Liver (tissue), 8 donors: ENCODE measurements at regions not wholly inside any gene's neighbourhood (a gene's known extent, or its start where the extent isn't known, plus 50 kb on each side); places are given as distances from the start of the nearest gene placed in this dataset.
"Not testable (repeated sequence)": the region's sequence is repeated elsewhere in the genome, so short reads cannot be mapped to it uniquely, and the experiment has no call there.

Experiments used
- DNase-seq: peaks from one replicate; pipeline ENCODE4 v3.0.0-alpha.2; 2017; ENCODE audit warnings: low spot score
- H3K27ac ChIP-seq, 2 donors: one replicate each; pipeline ENCODE4 v1.7.0; 2013; ENCODE audit warnings: inconsistent platforms in 2 of 2, low read length in 2 of 2, control low read depth in 1 of 2, low read depth in 1 of 2, mild to moderate bottlenecking in 1 of 2
- H3K27me3 ChIP-seq, 4 donors: one replicate each; pipeline versions ENCODE4 v1.6.1 to v1.7.0; 2013; ENCODE audit warnings: low read length in 3 of 4, inconsistent platforms in 1 of 4, mild to moderate bottlenecking in 1 of 4, moderate library complexity in 1 of 4; ENCODE audit not compliant: control insufficient read depth in 4 of 4, insufficient read depth in 4 of 4
- H3K36me3 ChIP-seq, 4 donors: one replicate each; pipeline versions ENCODE4 v1.6.1 to v1.7.0; 2013; ENCODE audit warnings: low read length in 3 of 4, mild to moderate bottlenecking in 3 of 4, low read depth in 1 of 4, moderate library complexity in 1 of 4; ENCODE audit not compliant: control insufficient read depth in 4 of 4, insufficient read depth in 3 of 4
- H3K4me1 ChIP-seq, 4 donors: one replicate each; pipeline versions ENCODE4 v1.6.1 to v1.7.0; 2013; ENCODE audit warnings: low read length in 3 of 4, mild to moderate bottlenecking in 3 of 4, moderate library complexity in 1 of 4; ENCODE audit not compliant: control insufficient read depth in 4 of 4, insufficient read depth in 4 of 4
- H3K4me3 ChIP-seq, 3 donors: one replicate each; pipeline versions ENCODE4 v1.6.1 to v1.7.0; 2013; ENCODE audit warnings: low read length in 3 of 3, control low read depth in 1 of 3, low read depth in 1 of 3, mild to moderate bottlenecking in 1 of 3
- H3K9ac ChIP-seq, 2 donors: one replicate each; pipeline ENCODE4 v1.7.0; 2013; ENCODE audit warnings: low read length in 2 of 2, mild to moderate bottlenecking in 2 of 2, moderate library complexity in 2 of 2, control low read depth in 1 of 2, low read depth in 1 of 2
- H3K9me3 ChIP-seq, 4 donors: one replicate each; pipeline versions ENCODE4 v1.6.1 to v1.7.0; 2013; ENCODE audit warnings: low read length in 3 of 4; ENCODE audit not compliant: control insufficient read depth in 4 of 4
- EGR1 ChIP-seq, 2 donors: IDR thresholded peaks; 2 replicates each; pipeline ENCODE4 v1.6.1; 2016 to 2018; ENCODE audit warnings: antibody characterized with exemption in 2 of 2, low read depth in 2 of 2
- FOXA1 ChIP-seq: IDR thresholded peaks from 2 replicates; pipeline ENCODE4 v1.6.1; 2016; ENCODE audit warnings: antibody characterized with exemption
- FOXA2 ChIP-seq: IDR thresholded peaks from 2 replicates; pipeline ENCODE4 v1.6.1; 2016; ENCODE audit warnings: antibody characterized with exemption
- GABPA ChIP-seq, 2 donors: IDR thresholded peaks in 1 of 2; conservative IDR thresholded peaks in 1 of 2; 2 replicates each; pipeline ENCODE4 v1.6.1; 2016; ENCODE audit warnings: antibody characterized with exemption in 2 of 2, mild to moderate bottlenecking in 1 of 2, moderate library complexity in 1 of 2
- HNF4A ChIP-seq, 2 donors: conservative IDR thresholded peaks; 2 replicates each; pipeline ENCODE4 v1.6.1; 2016; ENCODE audit warnings: antibody characterized with exemption in 2 of 2, mild to moderate bottlenecking in 2 of 2
- HNF4G ChIP-seq: IDR thresholded peaks from 2 replicates; pipeline ENCODE4 v1.6.1; 2016; ENCODE audit warnings: antibody characterized with exemption
- JUND ChIP-seq, 2 donors: IDR thresholded peaks; 2 replicates each; pipeline ENCODE4 v1.6.1; 2016; ENCODE audit warnings: antibody characterized with exemption in 2 of 2
- MAX ChIP-seq: IDR thresholded peaks from 2 replicates; pipeline ENCODE4 v1.6.1; 2016; ENCODE audit warnings: antibody characterized with exemption
- NR2F2 ChIP-seq: IDR thresholded peaks from 2 replicates; pipeline ENCODE4 v1.6.1; 2016; ENCODE audit warnings: antibody characterized with exemption
- RAD21 ChIP-seq, 2 donors: IDR thresholded peaks; 2 replicates each; pipeline ENCODE4 v1.6.1; 2016; ENCODE audit warnings: antibody characterized with exemption in 2 of 2, mild to moderate bottlenecking in 2 of 2
- REST ChIP-seq: IDR thresholded peaks from 2 replicates; pipeline ENCODE4 v1.6.1; 2016; ENCODE audit warnings: antibody characterized with exemption, mild to moderate bottlenecking
- RXRA ChIP-seq, 2 donors: IDR thresholded peaks; 2 replicates each; pipeline ENCODE4 v1.6.1; 2017 to 2018; ENCODE audit warnings: antibody characterized with exemption in 2 of 2, mild to moderate bottlenecking in 1 of 2
- SP1 ChIP-seq: IDR thresholded peaks from 2 replicates; pipeline ENCODE4 v1.6.1; 2018; ENCODE audit warnings: antibody characterized with exemption, mild to moderate bottlenecking
- TAF1 ChIP-seq: conservative IDR thresholded peaks from 2 replicates; pipeline ENCODE4 v1.6.1; 2016; ENCODE audit warnings: antibody characterized with exemption, mild to moderate bottlenecking
- YY1 ChIP-seq: IDR thresholded peaks from 2 replicates; pipeline ENCODE4 v1.6.1; 2016; ENCODE audit warnings: antibody characterized with exemption, mild to moderate bottlenecking
- ZBTB33 ChIP-seq: IDR thresholded peaks from 2 replicates; pipeline ENCODE4 v1.6.1; 2016; ENCODE audit warnings: antibody characterized with exemption
- WGBS: extraction: QIAGEN DNeasy Blood & Tissue Kit; methylation state at CpG from one replicate; pipeline ENCODE4 v1.1.7; 2013; 5-methylcytosine and 5-hydroxymethylcytosine counted together
- TF ChIP-seq, protein P1 (sequence below): IDR thresholded peaks from 2 replicates; pipeline ENCODE4 v1.6.1; 2016; ENCODE audit warnings: antibody characterized with exemption
- TF ChIP-seq, protein P2 (sequence below): fragments of 150-350 bp; IDR thresholded peaks from 2 replicates; pipeline ENCODE4 v1.5.1; 2017; ENCODE audit warnings: improper control_type of control experiment, low read depth, low read length; ENCODE audit not compliant: missing input control
- donor health status: healthy.
- donor health status: healthy.
- donor health status: healthy.
- donor health status: healthy.
- donor health status: healthy.

DNA sequence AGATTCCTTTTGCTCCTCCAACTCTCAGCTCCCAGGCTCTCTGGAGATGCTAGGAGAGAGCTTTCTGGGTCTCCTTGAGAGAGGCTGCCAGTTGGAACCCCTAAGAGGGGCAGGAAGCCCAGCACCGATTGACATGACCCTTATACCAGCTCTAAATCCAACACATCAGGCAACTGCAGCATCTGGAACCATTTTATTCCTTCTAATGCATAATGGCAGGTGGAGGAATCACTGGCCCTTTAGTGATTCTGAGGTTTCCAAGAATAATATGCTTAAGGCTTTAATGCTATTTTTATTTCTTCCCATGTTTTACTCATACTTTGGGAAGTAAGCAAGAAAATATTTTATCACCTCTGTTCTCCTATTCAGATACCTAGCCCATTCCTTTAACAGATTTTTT, 60.3 kb upstream of the TEX264 start:
- H3K36me3 ChIP-seq, result peaks cover 0 to 6% (median 0%) of the 10 kb centered on the region in 4 donors
- whole genome bisulfite sequencing, result 85% methylated on average over 1 of the region's 1 CpG
- H3K27me3 ChIP-seq, result no peaks in the 10 kb centered on the region
- H3K9ac ChIP-seq, result no peak overlapping the region
- no peak overlapping the region for H3K27ac ChIP-seq
- H3K9me3 ChIP-seq, result no peaks in the 10 kb centered on the region
- no peak overlapping the region for H3K4me3 ChIP-seq
- peaks cover 0 to 10% (median 0%) of the 10 kb centered on the region in 4 donors for H3K4me1 ChIP-seq
- TF ChIP-seq FOXA1, result no peak
- no peak for TF ChIP-seq YY1
- TF ChIP-seq ZBTB33, result no peak
- TF ChIP-seq RAD21 (IDR thresholded peaks at IDR 0.05), result no peak
- no peak for TF ChIP-seq REST
- no peak for TF ChIP-seq FOXA2
- no peak for TF ChIP-seq SP1
- no peak for TF ChIP-seq NR2F2
- no peak for TF ChIP-seq GABPA (IDR thresholded peaks at IDR 0.05 in 1 of 2, conservative IDR thresholded peaks at IDR 0.05 in 1 of 2)
- no peak for TF ChIP-seq TAF1
- no peak for TF ChIP-seq RXRA (IDR thresholded peaks at IDR 0.05)
- no peak for TF ChIP-seq HNF4G
- TF ChIP-seq, protein P1, sequence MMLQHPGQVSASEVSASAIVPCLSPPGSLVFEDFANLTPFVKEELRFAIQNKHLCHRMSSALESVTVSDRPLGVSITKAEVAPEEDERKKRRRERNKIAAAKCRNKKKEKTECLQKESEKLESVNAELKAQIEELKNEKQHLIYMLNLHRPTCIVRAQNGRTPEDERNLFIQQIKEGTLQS, result no peak
- no peak for DNase-seq

- Histone ChIP-seq H3K9me3 (no peaks in the 10 kb centered on the region), H3K4me3 (no peak overlapping the region), H3K27me3 (no peaks in the 10 kb centered on the region), H3K9ac (no peak overlapping the region), H3K27ac (peak overlapping the region; percentile 32 to 63), H3K36me3 (no peaks in the 10 kb centered on the region), H3K4me1 (peaks cover 6 to 59% (median 51%) of the 10 kb centered on the region in 4 donors)
- 94% methylated on average over 3 of the region's 3 CpGs for WGBS
- no peak for TF ChIP-seq GABPA (IDR thresholded peaks at IDR 0.05 in 1 of 2, conservative IDR thresholded peaks at IDR 0.05 in 1 of 2)
- TF ChIP-seq, protein P2, sequence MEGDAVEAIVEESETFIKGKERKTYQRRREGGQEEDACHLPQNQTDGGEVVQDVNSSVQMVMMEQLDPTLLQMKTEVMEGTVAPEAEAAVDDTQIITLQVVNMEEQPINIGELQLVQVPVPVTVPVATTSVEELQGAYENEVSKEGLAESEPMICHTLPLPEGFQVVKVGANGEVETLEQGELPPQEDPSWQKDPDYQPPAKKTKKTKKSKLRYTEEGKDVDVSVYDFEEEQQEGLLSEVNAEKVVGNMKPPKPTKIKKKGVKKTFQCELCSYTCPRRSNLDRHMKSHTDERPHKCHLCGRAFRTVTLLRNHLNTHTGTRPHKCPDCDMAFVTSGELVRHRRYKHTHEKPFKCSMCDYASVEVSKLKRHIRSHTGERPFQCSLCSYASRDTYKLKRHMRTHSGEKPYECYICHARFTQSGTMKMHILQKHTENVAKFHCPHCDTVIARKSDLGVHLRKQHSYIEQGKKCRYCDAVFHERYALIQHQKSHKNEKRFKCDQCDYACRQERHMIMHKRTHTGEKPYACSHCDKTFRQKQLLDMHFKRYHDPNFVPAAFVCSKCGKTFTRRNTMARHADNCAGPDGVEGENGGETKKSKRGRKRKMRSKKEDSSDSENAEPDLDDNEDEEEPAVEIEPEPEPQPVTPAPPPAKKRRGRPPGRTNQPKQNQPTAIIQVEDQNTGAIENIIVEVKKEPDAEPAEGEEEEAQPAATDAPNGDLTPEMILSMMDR, result no peak
- no peak for TF ChIP-seq ZBTB33
- no peak for TF ChIP-seq RAD21 (IDR thresholded peaks at IDR 0.05)
- TF ChIP-seq EGR1 (IDR thresholded peaks at IDR 0.05; ENCODE audit: low read depth in 2 of 2), result no peak
- no peak for TF ChIP-seq JUND (IDR thresholded peaks at IDR 0.05)
- no peak for TF ChIP-seq SP1
- no peak for TF ChIP-seq HNF4A (conservative IDR thresholded peaks at IDR 0.05)
- no peak for TF ChIP-seq MAX
- TF ChIP-seq FOXA1, result no peak
- TF ChIP-seq HNF4G, result no peak
- no peak for TF ChIP-seq FOXA2
- TF ChIP-seq RXRA (IDR thresholded peaks at IDR 0.05), result no peak
- TF ChIP-seq NR2F2, result no peak
- TF ChIP-seq, protein P1, result no peak
- no peak for DNase-seq
Observed at GRCh38 chr3:51617597-51617996, 53.5 kb upstream of the TEX264 start.

GRCh38 chr3:51618038-51618437, 53.0 kb upstream of the TEX264 start:
- not testable (repeated sequence) for DNase-seq, H3K27me3 ChIP-seq, H3K4me3 ChIP-seq, H3K9ac ChIP-seq, H3K36me3 ChIP-seq, H3K9me3 ChIP-seq
- peak overlapping the region in 1 of 2 donors; percentile 57 for H3K27ac ChIP-seq
- peaks cover 8 to 63% (median 56%) of the 10 kb centered on the region in 4 donors for H3K4me1 ChIP-seq
- WGBS, result 83% methylated on average over 8 of the region's 8 CpGs
